Neural cell (in vitro differentiated cells): ENCODE measurements at regions not wholly inside any gene's neighbourhood (a gene's known extent, or its start where the extent isn't known, plus 50 kb on each side); places are given as distances from the start of the nearest gene placed in this dataset.

Experiments
- EP300 ChIP-seq: fragments of 450-650 bp; conservative IDR thresholded peaks from 2 replicates; pipeline ENCODE4 v1.6.1; 2014; ENCODE audit warnings: antibody characterized with exemption, mild to moderate bottlenecking, moderate library complexity; ENCODE audit not compliant: poor library complexity, severe bottlenecking
- EZH2 ChIP-seq: fragments of 200-600, 300-800 bp; shearing (Covaris generic), sonication (generic); IDR thresholded peaks from 2 replicates; pipeline ENCODE4 v1.6.1; 2014; ENCODE audit warnings: antibody characterized with exemption, low read length, borderline replicate concordance, mild to moderate bottlenecking; ENCODE audit not compliant: insufficient read depth, poor library complexity, severe bottlenecking
- MXI1 ChIP-seq: fragments of 450-650 bp; conservative IDR thresholded peaks from 2 replicates; pipeline ENCODE4 v1.6.1; 2014; ENCODE audit warnings: antibody characterized with exemption, mild to moderate bottlenecking; ENCODE audit not compliant: poor library complexity, severe bottlenecking
- POLR2AphosphoS5 ChIP-seq: IDR thresholded peaks from 2 replicates; pipeline ENCODE4 v1.6.1; 2012
- RAD21 ChIP-seq: fragments of 450-650 bp; conservative IDR thresholded peaks from 2 replicates; pipeline ENCODE4 v1.6.1; 2014; ENCODE audit warnings: antibody characterized with exemption, mild to moderate bottlenecking, moderate library complexity
- SMC3 ChIP-seq: fragments of 450-650 bp; conservative IDR thresholded peaks from 2 replicates; pipeline ENCODE4 v1.6.1; 2014; ENCODE audit warnings: antibody characterized with exemption, mild to moderate bottlenecking, moderate library complexity; ENCODE audit not compliant: poor library complexity
- TAF1 ChIP-seq: IDR thresholded peaks from 2 replicates; pipeline ENCODE4 v1.6.1; 2012; ENCODE audit warnings: low read depth
- TF ChIP-seq, protein P1 (sequence below): fragments of 450-650 bp; IDR thresholded peaks from 2 replicates; pipeline ENCODE4 v1.5.1; 2014; ENCODE audit warnings: antibody characterized with exemption, mild to moderate bottlenecking, moderate library complexity; ENCODE audit not compliant: poor library complexity, severe bottlenecking
- TF ChIP-seq, protein P2 (sequence below): IDR thresholded peaks from 2 replicates; pipeline ENCODE4 v1.6.1; 2012; ENCODE audit warnings: borderline replicate concordance

GRCh38 chr5:61931236-61931635, 374.8 kb upstream of the KIF2A start:
- TF ChIP-seq, protein P1, sequence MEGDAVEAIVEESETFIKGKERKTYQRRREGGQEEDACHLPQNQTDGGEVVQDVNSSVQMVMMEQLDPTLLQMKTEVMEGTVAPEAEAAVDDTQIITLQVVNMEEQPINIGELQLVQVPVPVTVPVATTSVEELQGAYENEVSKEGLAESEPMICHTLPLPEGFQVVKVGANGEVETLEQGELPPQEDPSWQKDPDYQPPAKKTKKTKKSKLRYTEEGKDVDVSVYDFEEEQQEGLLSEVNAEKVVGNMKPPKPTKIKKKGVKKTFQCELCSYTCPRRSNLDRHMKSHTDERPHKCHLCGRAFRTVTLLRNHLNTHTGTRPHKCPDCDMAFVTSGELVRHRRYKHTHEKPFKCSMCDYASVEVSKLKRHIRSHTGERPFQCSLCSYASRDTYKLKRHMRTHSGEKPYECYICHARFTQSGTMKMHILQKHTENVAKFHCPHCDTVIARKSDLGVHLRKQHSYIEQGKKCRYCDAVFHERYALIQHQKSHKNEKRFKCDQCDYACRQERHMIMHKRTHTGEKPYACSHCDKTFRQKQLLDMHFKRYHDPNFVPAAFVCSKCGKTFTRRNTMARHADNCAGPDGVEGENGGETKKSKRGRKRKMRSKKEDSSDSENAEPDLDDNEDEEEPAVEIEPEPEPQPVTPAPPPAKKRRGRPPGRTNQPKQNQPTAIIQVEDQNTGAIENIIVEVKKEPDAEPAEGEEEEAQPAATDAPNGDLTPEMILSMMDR: no peak
- TF ChIP-seq EZH2 (no peak), SMC3 (no peak), EP300 (no peak), POLR2AphosphoS5 (no peak), RAD21 (no peak), TAF1 (no peak), MXI1 (no peak)
- TF ChIP-seq, protein P2, sequence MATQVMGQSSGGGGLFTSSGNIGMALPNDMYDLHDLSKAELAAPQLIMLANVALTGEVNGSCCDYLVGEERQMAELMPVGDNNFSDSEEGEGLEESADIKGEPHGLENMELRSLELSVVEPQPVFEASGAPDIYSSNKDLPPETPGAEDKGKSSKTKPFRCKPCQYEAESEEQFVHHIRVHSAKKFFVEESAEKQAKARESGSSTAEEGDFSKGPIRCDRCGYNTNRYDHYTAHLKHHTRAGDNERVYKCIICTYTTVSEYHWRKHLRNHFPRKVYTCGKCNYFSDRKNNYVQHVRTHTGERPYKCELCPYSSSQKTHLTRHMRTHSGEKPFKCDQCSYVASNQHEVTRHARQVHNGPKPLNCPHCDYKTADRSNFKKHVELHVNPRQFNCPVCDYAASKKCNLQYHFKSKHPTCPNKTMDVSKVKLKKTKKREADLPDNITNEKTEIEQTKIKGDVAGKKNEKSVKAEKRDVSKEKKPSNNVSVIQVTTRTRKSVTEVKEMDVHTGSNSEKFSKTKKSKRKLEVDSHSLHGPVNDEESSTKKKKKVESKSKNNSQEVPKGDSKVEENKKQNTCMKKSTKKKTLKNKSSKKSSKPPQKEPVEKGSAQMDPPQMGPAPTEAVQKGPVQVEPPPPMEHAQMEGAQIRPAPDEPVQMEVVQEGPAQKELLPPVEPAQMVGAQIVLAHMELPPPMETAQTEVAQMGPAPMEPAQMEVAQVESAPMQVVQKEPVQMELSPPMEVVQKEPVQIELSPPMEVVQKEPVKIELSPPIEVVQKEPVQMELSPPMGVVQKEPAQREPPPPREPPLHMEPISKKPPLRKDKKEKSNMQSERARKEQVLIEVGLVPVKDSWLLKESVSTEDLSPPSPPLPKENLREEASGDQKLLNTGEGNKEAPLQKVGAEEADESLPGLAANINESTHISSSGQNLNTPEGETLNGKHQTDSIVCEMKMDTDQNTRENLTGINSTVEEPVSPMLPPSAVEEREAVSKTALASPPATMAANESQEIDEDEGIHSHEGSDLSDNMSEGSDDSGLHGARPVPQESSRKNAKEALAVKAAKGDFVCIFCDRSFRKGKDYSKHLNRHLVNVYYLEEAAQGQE: no peak
